ENCODE measurements at regions not wholly inside any gene's neighbourhood (a gene's known extent, or its start where the extent isn't known, plus 50 kb on each side); places are given as distances from the start of the nearest gene placed in this dataset.

- Histone ChIP-seq H3K27ac (no peak overlapping the region), H3K9me3 (no peaks in the 10 kb centered on the region), H3K27me3 (no peaks in the 10 kb centered on the region), H3K4me1 (no peaks in the 10 kb centered on the region), H3K4me3 (no peak overlapping the region), H3K36me3 (no peaks in the 10 kb centered on the region)
- TF ChIP-seq CTCF (IDR thresholded peaks at IDR 0.05): no peak
- no peak for DNase-seq (ENCODE audit: low spot score in 2 of 2)
- intact Hi-C loops (cut with DNase I): no loop called here
Observed at GRCh38 chr5:18489703-18490102, 855.4 kb downstream of the TAF11L14 start.

GRCh38 chr5:18491349-18491748, 857.1 kb downstream of the TAF11L14 start:
- DNase-seq (ENCODE audit: low spot score in 2 of 2): no peak
- intact Hi-C loops (cut with DNase I): no loop called here
- TF ChIP-seq CTCF (IDR thresholded peaks at IDR 0.05): no peak
- H3K4me1 ChIP-seq: no peaks in the 10 kb centered on the region
- H3K36me3 ChIP-seq: no peaks in the 10 kb centered on the region
- no peak overlapping the region for H3K4me3 ChIP-seq
- no peak overlapping the region for H3K27ac ChIP-seq
- no peaks in the 10 kb centered on the region for H3K27me3 ChIP-seq
- no peaks in the 10 kb centered on the region for H3K9me3 ChIP-seq

GRCh38 chr5:18495157-18495556, 860.9 kb downstream of the TAF11L14 start:
- intact Hi-C loops (cut with DNase I): no loop called here
- Histone ChIP-seq H3K27me3 (no peaks in the 10 kb centered on the region), H3K4me3 (no peak overlapping the region), H3K4me1 (no peaks in the 10 kb centered on the region), H3K9me3 (no peaks in the 10 kb centered on the region), H3K27ac (no peak overlapping the region), H3K36me3 (no peaks in the 10 kb centered on the region)
- no peak for DNase-seq (ENCODE audit: low spot score in 2 of 2)
- TF ChIP-seq CTCF (IDR thresholded peaks at IDR 0.05): no peak

GRCh38 chr5:18496041-18496440, 861.8 kb downstream of the TAF11L14 start:
- Histone ChIP-seq H3K4me3 (no peak overlapping the region), H3K36me3 (no peaks in the 10 kb centered on the region), H3K4me1 (no peaks in the 10 kb centered on the region), H3K27me3 (no peaks in the 10 kb centered on the region), H3K27ac (no peak overlapping the region), H3K9me3 (no peaks in the 10 kb centered on the region)
- TF ChIP-seq CTCF (IDR thresholded peaks at IDR 0.05): no peak
- intact Hi-C loops (cut with DNase I): no loop called here
- no peak for DNase-seq (ENCODE audit: low spot score in 2 of 2)

- Histone ChIP-seq H3K27ac (no peak overlapping the region), H3K4me1 (no peaks in the 10 kb centered on the region), H3K36me3 (no peaks in the 10 kb centered on the region), H3K27me3 (no peaks in the 10 kb centered on the region), H3K9me3 (no peaks in the 10 kb centered on the region), H3K4me3 (no peak overlapping the region)
- intact Hi-C loops (cut with DNase I): no loop called here
- no peak for DNase-seq (ENCODE audit: low spot score in 2 of 2)
- no peak for TF ChIP-seq CTCF (IDR thresholded peaks at IDR 0.05)
Observed at GRCh38 chr5:18497089-18497488, 862.8 kb downstream of the TAF11L14 start.

GRCh38 chr5:18503797-18504328, 869.6 kb downstream of the TAF11L14 start:
- H3K27me3 ChIP-seq: no peaks in the 10 kb centered on the region
- no peak overlapping the region for H3K27ac ChIP-seq
- H3K4me3 ChIP-seq: no peak overlapping the region
- no peak for DNase-seq (ENCODE audit: low spot score in 2 of 2)
- H3K36me3 ChIP-seq: no peaks in the 10 kb centered on the region
- intact Hi-C loops (cut with DNase I): no loop called here
- H3K4me1 ChIP-seq: no peaks in the 10 kb centered on the region
- no peak for TF ChIP-seq CTCF (IDR thresholded peaks at IDR 0.05)
- no peaks in the 10 kb centered on the region for H3K9me3 ChIP-seq
